ENCODE measurements at regions not wholly inside any gene's neighbourhood (a gene's known extent, or its start where the extent isn't known, plus 50 kb on each side); places are given as distances from the start of the nearest gene placed in this dataset.

- TF ChIP-seq EZH2phosphoT487 (IDR thresholded peaks at IDR 0.05; ENCODE audit: insufficient read depth, low read depth) = no peak
- TF ChIP-seq EZH2 (IDR thresholded peaks at IDR 0.05; ENCODE audit: insufficient read depth, poor library complexity, severe bottlenecking) = no peak
Measured at GRCh38 chr1:212531796-212532195, 76.8 kb upstream of the ATF3 start.
